ENCODE measurements at regions not wholly inside any gene's neighbourhood (a gene's known extent, or its start where the extent isn't known, plus 50 kb on each side); places are given as distances from the start of the nearest gene placed in this dataset.

DNA sequence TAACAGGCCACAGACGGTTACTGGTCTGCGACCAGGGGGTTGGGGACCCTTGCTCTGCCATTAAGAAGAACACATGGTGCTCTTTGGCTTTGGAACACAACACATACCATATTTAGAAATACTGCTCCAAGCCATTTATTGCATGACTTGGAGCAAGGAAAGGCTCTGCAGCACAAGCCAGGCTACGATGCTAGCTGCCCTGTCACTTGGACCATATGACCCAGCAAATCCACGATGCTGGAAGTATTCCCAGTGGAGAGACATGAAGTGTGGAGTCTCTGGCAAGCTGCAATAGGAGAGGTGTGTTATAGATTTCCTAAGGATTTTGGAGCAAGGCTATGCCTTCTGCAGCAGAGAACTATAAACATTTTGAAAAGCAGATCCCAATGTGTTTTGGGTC, 171.2 kb downstream of the HAUS1 start:
- no peak for FAIRE-seq
- TF ChIP-seq, protein P1, sequence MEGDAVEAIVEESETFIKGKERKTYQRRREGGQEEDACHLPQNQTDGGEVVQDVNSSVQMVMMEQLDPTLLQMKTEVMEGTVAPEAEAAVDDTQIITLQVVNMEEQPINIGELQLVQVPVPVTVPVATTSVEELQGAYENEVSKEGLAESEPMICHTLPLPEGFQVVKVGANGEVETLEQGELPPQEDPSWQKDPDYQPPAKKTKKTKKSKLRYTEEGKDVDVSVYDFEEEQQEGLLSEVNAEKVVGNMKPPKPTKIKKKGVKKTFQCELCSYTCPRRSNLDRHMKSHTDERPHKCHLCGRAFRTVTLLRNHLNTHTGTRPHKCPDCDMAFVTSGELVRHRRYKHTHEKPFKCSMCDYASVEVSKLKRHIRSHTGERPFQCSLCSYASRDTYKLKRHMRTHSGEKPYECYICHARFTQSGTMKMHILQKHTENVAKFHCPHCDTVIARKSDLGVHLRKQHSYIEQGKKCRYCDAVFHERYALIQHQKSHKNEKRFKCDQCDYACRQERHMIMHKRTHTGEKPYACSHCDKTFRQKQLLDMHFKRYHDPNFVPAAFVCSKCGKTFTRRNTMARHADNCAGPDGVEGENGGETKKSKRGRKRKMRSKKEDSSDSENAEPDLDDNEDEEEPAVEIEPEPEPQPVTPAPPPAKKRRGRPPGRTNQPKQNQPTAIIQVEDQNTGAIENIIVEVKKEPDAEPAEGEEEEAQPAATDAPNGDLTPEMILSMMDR (IDR thresholded peaks at IDR 0.05; ENCODE audit: insufficient read depth, missing control alignments) = no peak
- DNase-seq (ENCODE audit: insufficient read length, low spot score) = no peak

DNA sequence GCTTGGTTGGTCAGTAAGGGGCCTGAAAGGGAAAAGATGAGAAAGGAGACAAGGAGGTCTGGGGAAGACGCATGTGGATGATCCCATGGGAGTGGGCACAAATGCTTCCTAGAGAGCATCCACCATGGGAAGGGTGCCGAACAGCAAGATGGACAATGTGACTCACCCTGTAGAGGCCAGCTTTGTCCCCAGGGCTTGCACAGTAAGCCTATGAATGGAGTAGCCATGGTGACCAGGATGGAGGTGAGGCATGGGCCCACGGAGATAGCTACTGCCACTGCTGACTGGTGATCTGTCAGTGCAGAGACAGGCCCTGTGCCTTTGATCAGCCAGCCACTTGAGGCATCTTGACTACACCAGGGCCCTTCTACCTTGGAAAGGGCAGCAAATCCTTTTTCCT, 172.6 kb downstream of the HAUS1 start:
- DNase-seq (ENCODE audit: insufficient read length, low spot score) = no peak
- no peak for FAIRE-seq
- TF ChIP-seq, protein P1 (IDR thresholded peaks at IDR 0.05; ENCODE audit: insufficient read depth, missing control alignments) = no peak

DNA sequence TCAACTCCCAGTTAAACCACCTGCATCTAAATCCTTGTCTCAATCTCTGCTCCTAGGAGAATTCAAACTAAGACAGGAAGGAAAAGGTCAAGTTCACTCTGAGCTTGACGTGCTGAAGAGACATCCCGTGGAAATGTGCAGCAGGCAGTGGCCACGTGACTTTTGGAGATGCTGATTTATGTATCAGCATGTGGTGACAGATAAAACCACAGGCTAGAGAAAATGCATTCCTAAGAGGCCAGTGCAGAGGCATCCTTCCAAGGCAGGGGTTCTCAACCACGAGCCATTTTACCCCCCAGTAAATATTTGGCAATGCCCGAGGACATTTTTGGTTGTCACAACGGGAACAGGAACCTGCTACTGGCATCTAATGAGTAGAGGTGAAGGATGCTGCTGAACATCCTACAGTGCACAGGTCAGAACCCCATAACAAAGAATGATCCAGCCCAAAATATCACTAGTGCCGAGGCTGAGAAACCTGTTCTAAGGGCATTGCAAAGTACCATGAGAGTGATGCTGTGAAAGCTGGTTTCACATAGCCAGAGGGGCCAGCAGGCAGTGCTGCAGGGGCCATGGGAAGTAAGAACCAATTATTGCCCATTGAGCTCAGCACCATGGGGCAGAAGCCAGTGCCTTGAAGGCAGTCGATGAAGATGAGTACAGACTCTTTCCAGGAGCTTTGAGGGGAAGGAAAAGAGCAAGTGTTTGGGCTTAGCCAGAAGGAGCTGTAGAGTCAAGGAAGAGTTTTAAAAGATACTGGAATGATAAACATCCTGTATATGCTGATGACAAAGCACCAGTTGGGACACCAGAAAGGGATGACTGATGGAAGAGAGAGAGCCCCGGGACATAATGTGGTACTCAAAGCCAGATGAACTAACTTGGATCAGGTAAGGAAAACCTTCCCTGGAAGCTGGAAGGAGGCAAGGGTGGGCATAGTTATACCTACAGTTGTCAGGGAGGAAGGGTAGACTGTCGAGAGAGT, 174.6 kb downstream of the HAUS1 start:
- FAIRE-seq (no peak), DNase-seq (ENCODE audit: insufficient read length, low spot score) (no peak)
- TF ChIP-seq, protein P1 (IDR thresholded peaks at IDR 0.05; ENCODE audit: insufficient read depth, missing control alignments) = no peak

DNA sequence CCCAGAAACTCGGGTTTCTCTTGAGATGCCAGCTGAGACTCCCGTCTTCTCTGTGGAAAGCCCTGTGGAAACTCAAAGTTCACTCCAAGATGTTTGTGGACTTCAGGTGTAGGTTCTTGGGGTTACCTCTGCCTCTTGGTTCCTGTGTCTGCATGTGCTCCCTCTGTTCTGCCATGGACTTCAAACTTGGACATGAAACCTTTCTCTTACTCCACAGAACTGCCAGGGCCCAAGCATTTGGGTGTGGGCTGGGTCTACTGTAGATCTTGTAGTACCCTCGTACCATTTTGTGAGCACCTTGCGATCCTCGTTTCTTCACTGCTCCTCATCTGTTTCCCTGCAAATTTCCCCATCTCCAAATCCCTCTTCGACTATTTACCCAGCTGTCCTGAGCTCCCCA, 175.5 kb downstream of the HAUS1 start:
- TF ChIP-seq, protein P1 (IDR thresholded peaks at IDR 0.05; ENCODE audit: insufficient read depth, missing control alignments) = no peak
- DNase-seq (ENCODE audit: insufficient read length, low spot score) (no peak), FAIRE-seq (no peak)

DNA sequence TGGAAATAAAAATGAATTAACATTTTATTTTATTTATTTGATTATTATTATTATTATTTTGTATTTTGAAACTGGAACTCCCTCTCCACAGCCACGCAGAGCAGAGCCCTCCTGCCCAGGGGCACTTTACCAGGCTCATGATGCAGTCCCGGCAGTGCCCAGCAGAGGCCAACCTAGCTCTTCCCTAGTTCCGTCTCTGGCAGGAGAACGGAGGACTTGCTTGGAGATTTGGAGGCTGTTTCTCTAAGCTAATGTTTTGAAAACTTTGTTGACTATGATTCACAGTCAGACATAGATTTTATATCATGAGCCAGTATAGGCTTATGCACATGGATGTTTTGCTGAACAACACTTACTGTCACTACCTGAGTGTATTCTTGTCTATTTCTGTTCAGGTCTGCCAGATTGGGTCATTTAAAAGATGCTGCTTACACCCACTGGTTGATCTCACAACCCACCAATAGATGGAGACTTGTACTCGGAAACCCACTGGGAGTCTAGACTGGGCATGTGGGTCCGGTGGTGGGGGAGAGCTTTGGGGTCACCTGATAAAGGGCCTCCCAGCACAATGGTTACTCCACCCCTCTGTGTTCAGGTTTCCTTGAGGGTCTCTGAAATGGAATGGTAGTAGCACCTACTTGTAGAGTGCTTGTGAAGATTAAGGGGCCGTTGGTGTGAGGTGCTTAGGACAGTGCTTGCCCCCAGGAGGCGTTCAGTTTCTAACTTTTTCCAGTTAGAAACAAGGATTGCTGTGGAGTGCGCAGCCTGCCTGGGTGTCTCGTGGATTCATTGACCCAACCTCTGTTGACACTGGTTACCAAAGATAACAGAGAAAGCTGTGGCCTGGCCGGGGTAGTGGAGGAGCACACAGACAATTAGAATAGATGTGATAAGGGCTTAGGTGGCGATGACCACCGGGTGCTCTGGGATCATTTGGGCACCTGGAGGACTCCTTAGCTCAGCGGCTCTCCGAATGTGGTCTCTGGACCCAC, 177.3 kb downstream of the HAUS1 start:
- TF ChIP-seq, protein P1 (IDR thresholded peaks at IDR 0.05; ENCODE audit: insufficient read depth, missing control alignments) = peak; percentile 97
- peak; percentile 89 for FAIRE-seq
- DNase-seq (ENCODE audit: insufficient read length, low spot score) = peak; percentile 57

DNA sequence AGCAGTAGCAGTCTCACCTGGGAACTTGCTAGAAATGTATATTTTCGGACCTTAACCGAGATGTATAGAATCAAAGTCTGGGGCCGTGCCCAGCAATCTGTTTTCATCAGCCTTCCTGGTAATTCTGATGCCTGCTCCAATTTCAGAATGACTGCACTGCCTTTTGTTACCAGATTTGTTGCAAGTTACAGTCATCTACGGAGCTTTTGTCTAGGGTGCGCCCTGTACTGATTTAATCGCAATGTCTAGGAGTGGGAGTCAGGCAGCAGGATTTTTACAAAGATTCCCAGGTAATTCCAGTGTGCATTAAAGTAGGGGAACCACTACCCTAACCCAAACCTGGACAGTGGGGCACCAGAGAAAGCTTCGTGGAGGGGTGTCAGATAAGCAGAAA, 178.0 kb downstream of the HAUS1 start:
- DNase-seq (ENCODE audit: insufficient read length, low spot score) = no peak
- no peak for FAIRE-seq
- TF ChIP-seq, protein P1 (IDR thresholded peaks at IDR 0.05; ENCODE audit: insufficient read depth, missing control alignments) = no peak
